ENCODE measurements at regions not wholly inside any gene's neighbourhood (a gene's known extent, or its start where the extent isn't known, plus 50 kb on each side); places are given as distances from the start of the nearest gene placed in this dataset.
"Not testable (repeated sequence)": the region's sequence is repeated elsewhere in the genome, so short reads cannot be mapped to it uniquely, and the experiment has no call there.

DNA sequence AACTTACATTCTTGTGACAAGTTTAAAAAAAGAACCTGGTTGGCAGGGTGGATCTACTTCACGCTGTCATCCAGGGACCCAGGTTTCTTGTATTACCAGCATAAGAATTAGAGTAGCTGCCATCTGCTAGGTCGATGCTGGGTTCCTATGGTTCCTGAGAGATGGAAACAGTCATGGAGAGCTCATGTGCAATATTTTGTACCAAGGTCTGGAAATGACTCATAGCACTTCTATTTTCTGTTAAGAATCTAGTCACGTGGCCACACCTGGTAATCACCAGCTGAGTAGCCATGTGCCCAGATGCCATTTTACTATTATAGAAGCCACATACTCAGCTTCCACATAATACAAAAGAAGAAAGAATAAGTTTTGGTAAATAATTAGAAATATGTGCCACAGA lies 171.3 kb downstream of the CD83 start:
- in situ Hi-C loops (cut with HindIII; ENCODE audit: low sequenced_read_pairs), result no loop called here

DNA sequence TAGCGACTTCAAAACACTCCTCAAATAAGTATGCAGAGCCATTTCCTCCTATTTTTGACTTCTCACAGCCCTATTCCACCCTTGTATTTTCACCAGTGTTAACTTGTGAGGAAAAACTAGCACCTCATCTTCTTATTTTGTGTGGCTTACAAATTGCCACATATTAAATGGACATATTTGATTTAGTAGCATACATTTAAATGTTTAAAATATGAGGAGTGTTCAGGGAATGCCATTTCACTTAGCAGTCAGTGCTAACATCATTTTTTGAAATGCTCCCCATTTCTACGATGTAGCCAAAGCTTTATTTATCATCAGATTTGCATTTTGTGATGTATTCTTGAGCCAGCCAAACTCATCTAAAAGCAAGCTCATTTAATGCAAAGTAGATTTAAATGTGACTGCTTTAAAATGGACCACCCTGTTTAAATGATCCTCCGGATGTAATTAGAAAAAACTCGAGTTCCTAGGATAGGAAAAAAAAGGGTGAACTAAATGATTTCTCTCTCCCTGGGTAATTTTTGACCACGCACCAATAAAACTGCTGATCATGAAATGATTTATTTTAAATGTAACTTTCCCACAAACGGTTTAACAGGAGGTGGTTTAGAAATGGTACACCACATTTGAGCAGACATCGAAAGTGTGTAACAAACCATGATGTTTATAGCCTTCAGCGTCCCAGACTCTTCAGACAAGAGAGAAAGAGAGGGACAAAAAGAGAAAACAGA lies 172.6 kb downstream of the CD83 start:
- in situ Hi-C loops (cut with HindIII; ENCODE audit: low sequenced_read_pairs), result no loop called here

- in situ Hi-C loops (cut with HindIII; ENCODE audit: low sequenced_read_pairs), result no loop called here
Measured at GRCh38 chr6:14290772-14291330, 173.3 kb downstream of the CD83 start.

- in situ Hi-C loops (cut with HindIII; ENCODE audit: low sequenced_read_pairs), result no loop called here
Measured at GRCh38 chr6:14291331-14291730, 173.8 kb downstream of the CD83 start.

- in situ Hi-C loops (cut with HindIII; ENCODE audit: low sequenced_read_pairs), result no loop called here
Measured at GRCh38 chr6:14292119-14292518, 174.5 kb downstream of the CD83 start.

- in situ Hi-C loops (cut with HindIII; ENCODE audit: low sequenced_read_pairs), result no loop called here
Measured at GRCh38 chr6:14294270-14294951, 176.8 kb downstream of the CD83 start.

DNA sequence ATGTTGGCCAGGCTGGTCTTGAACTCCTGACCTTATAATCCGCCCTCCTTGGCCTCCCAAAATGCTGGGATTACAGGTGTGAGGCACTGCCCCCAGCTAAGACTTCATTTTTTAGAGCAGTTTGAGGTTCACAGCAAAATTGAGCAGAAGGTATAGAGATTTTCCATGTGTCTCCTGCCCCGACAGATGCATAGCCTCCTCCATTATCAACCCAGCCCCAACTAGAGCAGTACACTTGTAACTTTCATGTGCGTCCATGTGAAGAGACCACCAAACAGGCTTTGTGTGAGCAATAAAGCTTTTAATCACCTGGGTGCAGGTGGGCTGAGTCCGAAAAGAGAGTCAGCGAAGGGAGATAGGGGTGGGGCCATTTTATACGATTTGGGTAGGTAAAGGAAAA lies 179.1 kb downstream of the CD83 start:
- in situ Hi-C loops (cut with HindIII; ENCODE audit: low sequenced_read_pairs), result not testable (repeated sequence)

DNA sequence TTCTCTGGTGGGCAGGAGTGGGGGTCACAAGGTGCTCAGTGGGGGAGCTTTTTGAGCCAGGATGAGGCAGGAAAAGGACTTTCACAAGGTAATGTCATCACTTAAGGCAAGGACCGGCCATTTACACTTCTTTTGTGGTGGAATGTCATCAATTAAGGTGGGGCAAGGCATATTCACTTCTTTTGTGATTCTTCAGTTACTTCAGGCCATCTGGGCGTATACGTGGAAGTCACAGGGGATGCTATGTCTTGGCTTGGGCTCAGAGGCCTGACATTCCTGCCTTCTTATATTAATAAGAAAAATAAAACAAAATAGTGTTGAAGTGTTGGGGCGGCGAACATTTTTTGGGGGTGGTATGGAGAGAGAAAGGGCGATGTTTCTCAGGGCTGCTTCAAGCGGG lies 179.5 kb downstream of the CD83 start:
- in situ Hi-C loops (cut with HindIII; ENCODE audit: low sequenced_read_pairs), result not testable (repeated sequence)

DNA sequence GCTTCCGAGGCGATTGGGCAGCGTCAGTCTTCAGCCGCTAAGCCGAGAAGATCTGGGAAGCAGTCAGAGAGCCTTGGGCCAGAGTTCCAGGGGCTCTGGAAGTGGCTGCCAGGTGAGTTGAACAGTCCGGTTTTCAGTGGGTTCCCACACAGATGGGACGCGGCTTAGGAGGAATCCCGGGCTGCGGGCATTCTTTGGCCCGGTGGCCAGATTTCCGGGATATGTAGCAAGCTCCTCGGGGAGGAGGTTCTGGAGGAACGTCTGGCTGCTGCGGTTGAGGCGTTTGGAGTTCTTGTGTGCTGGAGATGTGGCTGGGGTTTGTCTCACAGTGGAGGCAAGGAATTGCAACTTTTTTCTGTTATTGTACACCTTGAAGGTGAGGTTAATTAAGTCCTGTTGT lies 182.6 kb downstream of the CD83 start:
- in situ Hi-C loops (cut with HindIII; ENCODE audit: low sequenced_read_pairs), result not testable (repeated sequence)

GRCh38 chr6:14300721-14301120 lies 183.1 kb downstream of the CD83 start:
- in situ Hi-C loops (cut with HindIII; ENCODE audit: low sequenced_read_pairs), result not testable (repeated sequence)

GRCh38 chr6:14301477-14301876 lies 183.9 kb downstream of the CD83 start:
- in situ Hi-C loops (cut with HindIII; ENCODE audit: low sequenced_read_pairs), result not testable (repeated sequence)

DNA sequence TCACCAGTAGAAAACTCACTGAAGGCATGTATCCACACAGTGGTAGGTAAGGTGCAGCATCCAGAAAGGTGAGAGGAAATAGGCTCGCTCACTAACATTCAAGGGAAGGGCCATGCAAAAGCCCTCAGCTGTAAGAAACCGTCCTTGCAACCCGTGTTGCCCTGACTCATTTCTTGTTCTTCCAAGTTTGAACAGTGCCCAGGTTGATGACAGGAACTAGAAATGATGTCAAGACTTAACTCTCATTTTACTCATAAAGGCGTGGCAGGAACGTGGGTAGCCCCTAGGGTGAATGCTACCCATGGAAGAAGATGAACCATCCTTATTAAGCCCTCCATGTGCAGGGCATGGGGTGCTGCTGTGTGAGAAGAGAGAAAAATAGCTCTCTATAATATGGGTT lies 187.6 kb downstream of the CD83 start:
- in situ Hi-C loops (cut with HindIII; ENCODE audit: low sequenced_read_pairs), result no loop called here

DNA sequence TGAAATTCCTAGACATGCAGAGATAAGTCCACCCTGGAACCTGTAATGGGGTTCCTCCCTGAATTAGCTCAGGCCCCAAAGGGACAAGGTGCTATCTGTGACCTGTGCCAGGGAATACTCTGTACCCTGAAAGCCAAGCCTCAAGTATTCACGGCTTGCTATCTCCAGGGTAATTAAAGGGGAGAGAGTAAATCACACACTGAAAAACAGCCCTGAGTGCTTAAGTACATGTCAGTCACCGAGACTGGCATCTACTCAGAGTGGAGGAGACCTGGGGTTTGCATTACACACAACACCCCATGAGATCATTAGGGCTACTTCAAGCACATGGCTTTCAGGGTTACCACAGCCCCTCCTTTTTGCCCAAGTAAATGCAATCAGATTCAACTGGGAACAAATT lies 188.1 kb downstream of the CD83 start:
- in situ Hi-C loops (cut with HindIII; ENCODE audit: low sequenced_read_pairs), result no loop called here

- in situ Hi-C loops (cut with HindIII; ENCODE audit: low sequenced_read_pairs), result no loop called here
Measured at GRCh38 chr6:14306151-14306906, 188.8 kb downstream of the CD83 start.

DNA sequence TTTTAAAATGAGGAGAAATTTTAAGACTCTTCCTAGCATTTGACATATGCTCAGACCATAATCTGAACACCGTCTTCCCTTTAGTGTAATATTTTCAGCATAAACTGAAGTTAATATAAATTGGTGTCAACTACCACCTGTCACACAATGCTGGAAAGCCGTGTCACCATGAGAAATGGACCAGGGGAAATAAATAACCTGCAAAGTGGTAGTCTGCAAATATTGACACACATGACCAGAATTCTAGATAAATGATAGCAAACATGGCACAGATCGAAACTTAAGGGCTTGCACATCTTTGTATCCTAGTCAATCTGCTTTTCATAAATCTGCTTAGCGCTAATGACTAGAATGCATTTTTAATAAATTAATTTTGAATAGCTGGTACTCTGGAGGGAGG lies 191.9 kb downstream of the CD83 start:
- in situ Hi-C loops (cut with HindIII; ENCODE audit: low sequenced_read_pairs), result no loop called here

GRCh38 chr6:14309951-14310445 lies 192.4 kb downstream of the CD83 start:
- in situ Hi-C loops (cut with HindIII; ENCODE audit: low sequenced_read_pairs), result no loop called here

- in situ Hi-C loops (cut with HindIII; ENCODE audit: low sequenced_read_pairs), result no loop called here
Measured at GRCh38 chr6:14310960-14311359, 193.4 kb downstream of the CD83 start.

DNA sequence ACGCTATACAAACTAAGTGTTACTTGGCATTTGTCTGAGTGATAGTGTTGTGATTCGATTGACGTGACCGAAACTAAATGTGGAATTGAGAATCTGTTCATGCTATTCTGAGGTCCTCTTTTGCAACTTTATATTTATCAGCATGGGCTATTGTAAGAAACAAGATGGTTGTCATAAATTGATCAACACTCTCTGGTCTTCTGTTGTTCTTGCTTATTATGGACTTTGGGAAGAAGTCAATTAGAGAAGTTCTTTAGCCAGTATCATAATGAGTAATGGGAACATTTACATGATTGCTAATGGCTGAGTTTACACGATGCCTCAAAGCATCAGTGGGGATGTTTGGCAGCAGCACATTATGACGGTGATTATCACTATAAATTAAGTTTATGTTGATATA lies 195.0 kb downstream of the CD83 start:
- in situ Hi-C loops (cut with HindIII; ENCODE audit: low sequenced_read_pairs), result no loop called here

GRCh38 chr6:14313248-14313647 lies 195.7 kb downstream of the CD83 start:
- in situ Hi-C loops (cut with HindIII; ENCODE audit: low sequenced_read_pairs), result no loop called here

DNA sequence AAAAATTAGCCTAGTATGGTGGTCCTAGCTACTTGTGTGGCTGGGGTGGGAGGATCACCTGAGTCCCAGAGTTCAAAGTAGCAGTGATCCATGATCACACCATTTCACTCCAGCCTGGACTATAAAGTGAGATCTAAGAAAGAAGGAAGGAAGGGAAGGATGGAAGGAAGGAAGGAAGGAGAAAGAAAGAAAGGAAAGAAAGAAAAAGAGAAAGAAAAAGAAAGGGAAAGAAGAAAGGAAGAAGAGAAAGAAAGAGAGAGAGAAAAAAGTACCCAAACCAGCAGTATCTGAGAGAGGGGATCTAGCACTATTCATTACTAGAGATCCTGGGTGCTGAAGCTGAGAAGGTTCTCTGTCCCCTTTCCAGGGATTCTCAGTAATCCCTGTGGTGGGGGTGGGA lies 197.8 kb downstream of the CD83 start:
- in situ Hi-C loops (cut with HindIII; ENCODE audit: low sequenced_read_pairs), result no loop called here

GRCh38 chr6:14316651-14317386 lies 199.2 kb downstream of the CD83 start:
- in situ Hi-C loops (cut with HindIII; ENCODE audit: low sequenced_read_pairs), result no loop called here
